D341Med (cell line): ENCODE measurements at regions not wholly inside any gene's neighbourhood (a gene's known extent, or its start where the extent isn't known, plus 50 kb on each side); places are given as distances from the start of the nearest gene placed in this dataset.

Source experiments
- DNase-seq: peaks from one replicate; pipeline ENCODE4 v3.0.0; 2012; ENCODE audit warnings: low spot score

DNA sequence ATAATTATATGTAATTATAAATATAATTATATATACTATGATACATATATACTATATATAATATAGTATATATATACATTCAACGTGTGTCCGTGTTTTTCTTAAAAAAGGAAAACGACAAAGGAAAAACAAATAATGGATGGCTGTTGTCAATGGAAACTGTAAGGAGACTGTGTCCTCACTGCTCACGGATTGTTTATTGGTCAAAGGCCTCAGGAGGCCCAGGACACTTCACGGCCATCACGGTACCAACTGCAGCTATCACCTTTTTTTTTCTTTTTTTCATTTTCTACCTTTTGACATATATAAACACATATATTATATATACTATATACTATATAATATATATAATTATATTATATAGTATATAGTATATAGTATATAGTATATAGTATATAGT, 113.4 kb downstream of the SPTSSA start:
- DNase-seq = no peak

DNA sequence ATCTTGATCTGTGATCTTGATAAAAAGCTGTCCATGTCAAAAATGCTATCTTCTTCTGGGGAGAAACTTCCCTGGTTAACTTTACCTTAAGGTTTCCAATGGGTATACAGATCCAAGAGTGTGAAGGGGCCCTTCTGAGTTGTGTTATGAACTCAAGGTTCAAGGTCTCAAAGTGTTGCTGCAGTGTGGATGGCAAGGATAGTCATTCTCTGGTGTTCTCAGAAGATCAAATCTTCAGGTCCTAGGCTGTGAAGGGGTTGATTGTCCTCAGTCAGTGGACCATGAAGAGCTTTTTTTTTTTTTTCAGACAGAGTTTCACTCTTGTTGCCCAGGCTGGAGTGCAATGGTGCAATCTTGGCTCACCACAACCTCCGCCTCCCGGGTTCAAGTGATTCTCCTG, 114.4 kb downstream of the SPTSSA start:
- no peak for DNase-seq

DNA sequence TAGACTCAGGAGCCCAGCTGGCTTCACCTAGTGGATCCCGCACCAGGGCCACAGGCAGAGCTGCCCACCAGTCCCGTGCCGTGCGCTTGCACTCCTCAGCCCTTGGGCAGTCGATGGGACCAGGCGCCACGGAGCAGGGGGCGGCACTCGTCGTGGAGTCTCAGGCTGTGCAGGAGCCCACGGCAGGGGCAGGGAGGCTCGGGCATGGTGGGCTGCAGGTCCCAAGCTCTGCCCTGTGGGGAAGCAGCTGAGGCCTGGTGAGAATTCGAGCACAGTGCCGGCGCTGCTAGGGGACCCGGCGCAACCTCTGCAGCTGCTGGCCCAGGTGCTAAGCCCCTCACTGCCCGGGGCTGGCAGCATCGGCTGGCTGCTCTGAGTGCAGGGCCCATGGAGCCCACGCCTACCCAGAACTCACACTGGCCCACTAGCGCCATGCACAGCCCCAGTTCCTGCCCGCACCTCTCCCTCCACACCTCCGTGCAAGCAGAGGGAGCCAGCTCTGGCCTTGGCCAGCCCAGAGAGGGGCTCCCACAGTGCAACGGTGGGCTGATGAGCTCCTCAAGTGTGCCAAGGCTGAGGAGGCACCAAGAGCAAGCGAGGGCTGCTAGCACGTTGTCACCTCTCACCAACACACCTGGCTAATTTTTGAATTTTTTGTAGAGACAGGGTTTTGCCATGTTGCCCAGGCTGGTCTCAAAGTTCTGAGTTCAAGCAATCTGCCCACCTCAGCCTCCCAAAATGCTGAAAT, 116.1 kb downstream of the SPTSSA start:
- DNase-seq = no peak

DNA sequence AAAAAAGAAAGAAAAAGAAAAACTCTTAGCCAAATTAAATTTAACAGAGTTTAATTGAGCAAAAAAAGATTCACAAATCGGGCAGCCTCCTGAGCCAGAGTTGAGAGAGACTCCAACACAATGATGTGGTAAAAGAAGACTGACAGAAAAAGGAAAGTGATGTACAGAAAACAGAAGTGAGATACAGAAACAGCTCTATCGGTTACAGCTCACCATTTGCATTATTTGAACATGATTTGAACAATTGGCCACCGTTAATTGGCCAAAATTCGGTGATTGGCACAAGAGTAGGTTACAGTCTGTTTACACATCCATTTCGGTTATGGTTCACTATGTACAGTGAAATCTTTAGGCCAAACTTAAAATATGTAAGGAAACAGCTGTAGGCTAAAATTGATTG, 117.7 kb downstream of the SPTSSA start:
- no peak for DNase-seq

DNA sequence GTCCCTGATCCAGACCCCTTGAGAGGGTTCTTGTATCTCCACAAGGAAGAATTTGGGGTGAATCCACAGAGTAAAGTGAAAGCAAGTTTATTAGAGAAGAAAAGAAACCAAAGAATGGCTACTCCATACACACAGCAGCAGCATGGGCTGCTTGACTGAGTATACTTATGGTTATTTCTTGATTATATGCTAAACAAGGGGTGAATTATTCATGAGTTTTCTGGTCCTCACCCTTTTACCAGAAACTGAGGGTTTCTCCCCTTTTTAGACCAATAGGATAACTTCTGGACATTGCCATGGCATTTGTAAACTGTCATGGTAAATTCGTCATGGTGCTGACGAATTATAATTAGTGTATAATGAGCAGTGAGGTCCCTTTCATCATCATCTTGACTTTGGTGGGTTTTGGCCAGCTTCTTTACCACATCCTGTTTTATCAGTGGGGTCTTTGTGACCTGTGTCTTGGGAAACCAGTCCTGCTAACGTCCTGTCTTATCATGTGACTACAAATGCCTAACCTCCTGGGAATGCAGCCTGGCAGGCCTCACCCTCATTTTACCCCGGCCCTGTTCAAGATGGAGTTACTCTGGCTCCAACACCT, 121.9 kb downstream of the SPTSSA start:
- DNase-seq = no peak

DNA sequence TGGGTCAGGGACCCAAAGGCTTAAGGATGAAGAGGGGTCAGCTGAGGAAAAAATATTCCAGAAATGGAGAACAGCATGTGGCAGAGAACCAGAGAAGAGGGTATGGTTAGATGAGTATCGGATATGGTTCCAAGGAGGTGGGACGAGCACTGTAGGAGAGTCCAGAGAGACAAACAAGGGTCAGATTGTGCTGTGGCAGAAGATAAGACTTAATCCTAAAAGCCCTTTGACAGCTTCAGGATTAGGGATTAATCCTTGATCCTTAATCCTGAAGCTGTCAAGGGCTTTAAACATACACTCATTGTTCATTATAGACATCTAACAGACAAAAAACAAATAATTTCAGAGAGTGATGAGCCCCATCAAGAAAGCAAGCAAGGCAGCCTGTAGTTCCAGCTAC, 124.0 kb downstream of the SPTSSA start:
- peak; percentile 61 for DNase-seq

DNA sequence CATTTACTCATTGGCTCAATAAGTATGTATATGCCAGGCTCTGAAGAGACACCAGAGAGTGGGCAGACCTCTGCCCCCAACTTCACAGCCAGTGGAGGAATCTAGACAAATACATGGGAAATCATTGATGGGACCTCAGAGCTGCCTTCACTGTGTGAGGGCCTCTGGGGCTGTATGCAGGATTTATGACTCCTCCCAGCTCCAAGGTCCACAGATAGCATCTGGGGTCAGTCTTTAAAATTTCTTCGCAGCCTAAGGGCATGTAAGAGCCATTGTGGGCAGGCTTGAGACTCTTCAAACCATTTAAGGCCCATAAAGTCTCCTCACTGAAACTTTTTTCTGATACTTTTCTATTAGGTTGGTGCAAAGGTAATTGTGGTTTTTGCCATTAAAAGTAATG, 125.5 kb downstream of the SPTSSA start:
- no peak for DNase-seq

DNA sequence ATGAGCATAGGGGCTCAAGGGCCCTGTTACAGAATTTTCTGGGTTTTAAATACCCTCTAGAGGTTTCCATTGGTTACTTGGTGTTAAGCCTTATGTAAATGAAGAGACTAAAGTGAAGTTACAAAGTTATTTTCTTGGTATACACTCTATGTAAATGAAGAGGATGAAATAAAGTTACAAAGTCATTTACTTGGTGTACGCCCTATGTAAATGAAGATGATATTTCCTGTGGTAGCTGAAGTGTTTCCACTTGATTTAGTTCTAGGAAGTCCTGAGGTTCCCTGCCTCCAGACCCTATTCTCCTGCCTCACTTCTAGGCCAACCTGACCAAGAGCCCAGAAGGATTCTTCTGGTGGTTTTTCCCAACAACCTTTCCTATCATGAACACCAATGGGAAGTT, 126.1 kb downstream of the SPTSSA start:
- DNase-seq = no peak

DNA sequence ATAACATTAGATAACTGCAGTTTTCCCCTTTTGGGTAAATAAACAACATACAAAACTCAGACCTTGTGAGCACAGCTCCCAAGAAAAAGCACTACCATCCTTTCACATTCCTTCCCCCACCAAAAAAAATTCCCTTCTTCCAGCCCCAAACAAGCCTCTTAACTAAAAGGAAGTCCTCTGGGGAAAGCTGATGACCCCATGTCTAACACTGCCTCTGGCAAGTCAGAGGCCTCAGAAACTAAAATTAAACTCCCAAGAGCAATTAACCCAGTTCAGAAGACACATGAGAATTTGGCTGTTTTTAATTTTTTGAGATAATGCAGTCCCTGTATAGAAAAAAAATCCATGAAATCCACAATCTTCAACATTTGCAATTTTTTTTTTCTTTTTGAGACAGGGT, 127.7 kb downstream of the SPTSSA start:
- DNase-seq = no peak

DNA sequence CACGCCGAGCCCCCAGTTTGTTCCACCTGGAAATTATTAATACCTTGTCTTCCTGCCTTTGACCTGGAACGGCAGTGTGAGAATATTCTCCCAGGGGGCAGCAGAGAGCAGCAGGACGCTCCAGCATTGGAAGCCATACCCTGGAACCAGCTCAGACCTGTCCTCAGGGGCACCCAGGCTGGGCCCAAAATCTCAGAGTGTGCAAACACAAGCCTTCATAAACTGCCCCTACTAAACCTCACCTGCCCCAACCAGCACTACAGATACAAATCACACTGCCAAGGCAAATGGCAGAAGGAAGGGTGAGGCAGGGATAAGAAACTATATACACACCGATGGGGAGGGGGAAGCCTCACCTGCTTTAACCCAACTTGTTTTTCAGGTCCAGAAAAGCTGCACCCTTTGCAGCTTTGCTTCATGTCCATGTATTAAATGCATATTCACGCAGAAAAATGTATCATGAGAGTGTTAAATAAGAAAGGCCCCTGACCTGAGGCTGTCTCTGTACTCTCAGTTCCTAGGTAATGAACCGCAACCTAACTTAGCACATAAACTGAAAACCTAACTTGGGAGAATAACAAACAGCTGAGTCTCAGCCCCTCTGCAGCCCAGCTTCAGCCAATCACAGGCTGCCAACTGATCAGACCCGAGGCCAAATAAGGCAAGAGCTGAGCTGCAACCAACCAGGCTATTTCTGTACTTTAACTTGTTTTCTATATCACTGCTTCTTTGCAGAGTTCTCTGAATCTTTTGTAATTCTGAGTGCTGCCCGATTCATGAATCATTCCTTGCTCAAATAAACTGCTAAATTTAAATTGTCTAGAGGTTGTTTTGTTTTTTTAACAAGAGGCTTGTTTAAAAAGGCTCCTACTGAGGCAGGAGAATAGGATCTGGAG, 130.1 kb downstream of the SPTSSA start:
- DNase-seq = peak; percentile 77

DNA sequence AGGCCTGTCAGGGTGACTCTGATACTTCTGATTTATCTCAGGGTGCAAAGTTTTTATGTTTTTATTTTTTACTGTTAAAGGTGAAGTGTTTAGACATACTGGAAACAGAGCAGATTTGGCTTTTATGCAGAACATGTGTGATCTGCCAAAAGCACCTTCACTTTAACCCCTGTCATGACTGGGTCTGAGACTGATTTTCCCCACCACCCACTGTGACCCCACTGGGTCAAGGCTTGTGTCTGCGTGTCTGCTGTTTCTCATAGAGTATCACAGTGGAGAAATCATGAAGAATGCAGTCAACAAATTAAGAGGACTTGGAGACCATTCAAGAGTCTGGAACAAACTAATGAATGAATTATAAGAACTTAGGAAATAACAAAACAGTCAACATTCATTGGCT, 131.2 kb downstream of the SPTSSA start:
- no peak for DNase-seq

DNA sequence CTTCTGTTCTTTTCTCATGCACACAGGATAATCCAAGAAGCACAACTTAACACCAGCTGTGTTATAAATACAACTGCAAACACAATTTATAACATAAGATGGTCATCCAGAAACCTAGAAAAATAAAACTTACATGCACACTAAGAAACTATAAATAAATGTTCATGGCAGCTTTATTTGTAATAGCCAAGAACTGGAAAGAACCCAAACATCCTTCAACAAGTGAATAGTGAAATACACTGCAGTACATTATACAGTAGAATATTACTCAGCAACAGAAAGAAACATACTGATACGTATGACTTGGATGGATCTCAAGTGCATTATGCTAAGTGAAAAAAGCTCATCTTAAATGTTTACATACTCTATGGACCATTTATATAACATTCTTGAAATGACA, 132.7 kb downstream of the SPTSSA start:
- no peak for DNase-seq

DNA sequence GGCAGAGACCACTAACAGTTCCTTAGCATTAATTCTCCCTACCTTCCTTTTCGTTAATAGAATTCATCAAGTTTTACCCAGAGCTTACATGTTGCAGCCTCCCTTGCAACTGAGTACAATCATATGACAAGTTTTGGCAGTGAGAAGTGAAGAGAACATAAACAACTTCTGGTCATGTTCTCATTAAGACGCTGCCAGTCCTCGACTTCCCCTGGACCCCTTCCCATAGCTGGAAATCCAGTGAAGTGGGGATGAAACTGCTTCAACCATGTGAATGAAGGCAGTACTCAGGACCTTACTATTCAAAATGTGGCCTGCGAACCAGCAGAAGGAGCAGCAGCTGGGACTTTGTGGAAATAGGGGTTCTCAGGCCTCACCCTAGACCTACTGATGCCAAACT, 133.9 kb downstream of the SPTSSA start:
- DNase-seq = no peak

DNA sequence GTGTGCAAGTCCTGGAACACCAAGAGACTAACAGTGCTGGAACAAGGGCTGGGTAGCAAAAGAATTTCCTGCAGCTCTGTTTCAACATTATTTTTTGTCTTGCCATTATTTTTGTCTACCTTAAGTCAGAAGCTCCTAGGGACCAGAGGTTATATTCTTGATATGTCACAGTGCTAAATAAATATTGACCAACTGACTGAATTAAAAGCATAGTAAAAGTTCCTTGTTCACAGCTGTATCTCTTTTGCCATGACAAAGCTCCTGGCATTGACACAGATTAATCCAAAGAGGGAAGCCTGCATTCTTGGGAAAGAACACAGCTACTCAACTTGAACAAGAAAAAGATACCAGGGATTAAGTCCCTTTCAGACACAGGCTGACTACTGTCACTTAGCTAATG, 136.5 kb downstream of the SPTSSA start:
- no peak for DNase-seq

DNA sequence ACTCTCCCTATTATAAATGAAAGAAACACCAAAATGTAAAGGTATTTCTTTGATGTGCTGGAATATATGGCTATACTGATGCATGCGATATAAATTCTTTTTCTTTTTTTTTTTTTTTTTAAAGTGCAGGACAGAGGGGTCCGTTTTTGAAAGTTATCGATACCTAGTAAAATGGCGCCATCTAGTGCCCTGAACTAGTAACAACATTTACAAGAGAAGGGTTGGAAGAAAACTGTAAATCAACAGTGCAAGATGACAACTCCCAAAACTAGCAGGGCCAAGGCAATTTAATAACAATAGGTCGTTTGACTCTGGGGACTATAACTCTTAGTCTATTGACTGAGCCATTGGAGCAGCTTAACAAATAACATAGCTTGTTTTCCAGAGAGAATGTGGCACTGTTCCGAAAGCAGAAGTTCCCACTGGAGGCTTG, 137.7 kb downstream of the SPTSSA start:
- peak; percentile 53 for DNase-seq

DNA sequence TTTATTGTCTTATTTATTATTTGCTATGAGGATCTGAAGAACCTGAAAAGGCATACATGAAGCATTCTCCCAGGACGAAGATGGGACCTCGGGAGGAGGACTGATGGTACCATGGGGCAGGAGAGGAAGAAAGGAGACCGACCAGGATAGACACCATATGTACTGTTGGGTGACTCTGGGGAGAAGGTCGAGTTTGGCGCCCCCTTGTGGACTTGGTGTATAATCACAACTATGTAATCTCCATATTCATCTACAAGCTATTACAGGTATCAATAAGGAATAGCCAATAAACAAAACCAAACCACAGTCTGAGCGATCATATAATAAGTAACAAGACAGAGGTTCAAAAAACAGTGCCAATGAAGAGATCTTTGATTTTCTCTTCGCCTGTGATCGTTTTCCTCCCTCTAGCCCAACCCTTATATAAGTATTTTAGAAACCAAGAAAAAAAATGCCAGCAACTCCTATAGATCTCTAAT, 139.1 kb downstream of the SPTSSA start:
- DNase-seq = peak; percentile 75

DNA sequence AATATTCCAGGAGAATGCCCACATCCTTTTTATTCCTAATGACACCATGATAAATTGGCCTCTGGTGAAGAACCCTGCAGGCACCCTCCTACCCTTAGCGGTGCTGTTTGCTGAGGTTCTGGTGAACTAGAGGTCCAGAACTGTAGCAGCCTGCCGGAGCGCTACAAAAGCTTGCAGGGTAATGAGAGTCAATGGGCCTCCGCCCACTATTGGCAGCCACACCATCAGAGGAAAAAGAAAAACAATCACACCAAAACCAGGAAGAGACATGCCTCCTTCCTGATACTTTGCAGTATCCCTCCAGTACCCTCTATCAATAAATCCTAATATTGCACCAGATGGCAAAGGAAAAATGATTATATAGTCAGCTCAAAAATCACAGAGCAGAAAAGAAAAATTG, 142.9 kb downstream of the SPTSSA start:
- DNase-seq = no peak

DNA sequence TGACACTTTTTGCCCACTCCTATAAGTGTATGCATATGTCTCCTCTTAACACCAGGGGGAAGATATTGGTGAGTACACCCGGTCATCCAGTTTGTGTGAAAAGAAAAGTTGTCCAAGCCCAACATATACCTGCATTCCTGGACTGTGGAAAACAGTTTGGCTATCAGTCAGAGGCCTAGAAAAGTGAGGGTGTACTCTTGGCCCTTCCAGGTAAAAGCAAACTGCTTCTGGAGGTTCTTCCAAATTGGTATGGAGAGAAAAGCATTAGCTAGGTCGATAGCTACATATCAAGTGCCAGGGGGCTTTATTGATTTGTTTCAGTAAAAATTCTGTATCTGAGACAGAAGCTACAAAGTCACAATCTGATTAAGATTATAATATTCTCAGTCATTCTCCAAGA, 144.0 kb downstream of the SPTSSA start:
- no peak for DNase-seq

DNA sequence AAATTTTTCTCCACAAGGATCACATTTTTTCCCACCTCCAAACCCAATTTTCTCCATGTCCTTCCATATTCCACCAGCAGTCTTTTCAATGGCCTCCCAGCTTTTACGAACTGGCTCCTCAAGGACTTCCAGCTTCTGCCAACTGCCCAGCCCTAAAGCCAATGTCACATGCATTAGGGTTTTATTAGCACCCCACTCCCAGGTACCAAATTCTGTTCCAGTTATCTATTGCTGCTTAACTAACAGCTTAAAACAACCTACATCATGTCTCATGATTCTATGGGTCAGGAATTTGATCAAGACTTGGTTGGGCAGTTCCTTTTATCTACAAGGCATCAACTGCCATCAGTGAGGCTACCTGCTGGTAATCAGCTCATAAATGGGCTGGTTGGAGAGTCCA, 151.3 kb downstream of the SPTSSA start:
- DNase-seq = no peak

DNA sequence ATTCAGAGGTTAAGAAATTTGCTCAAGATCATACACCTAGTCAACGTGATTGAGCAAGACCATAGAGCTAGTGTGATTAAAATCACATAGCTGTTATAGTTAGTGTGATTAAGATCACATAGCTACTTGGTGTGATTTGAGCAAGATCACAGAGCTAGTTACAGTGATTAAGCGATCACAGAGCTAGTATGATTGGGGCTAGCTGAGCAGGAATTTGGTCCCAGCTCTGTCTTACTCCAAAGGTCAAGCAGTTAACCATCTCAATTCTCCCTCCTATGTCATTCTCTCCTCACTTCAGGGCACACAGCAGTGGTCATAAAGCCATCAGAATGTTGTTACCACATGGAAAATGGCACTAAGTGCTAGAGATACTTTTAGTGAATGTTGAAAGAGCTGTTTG, 158.2 kb downstream of the SPTSSA start:
- DNase-seq = no peak

DNA sequence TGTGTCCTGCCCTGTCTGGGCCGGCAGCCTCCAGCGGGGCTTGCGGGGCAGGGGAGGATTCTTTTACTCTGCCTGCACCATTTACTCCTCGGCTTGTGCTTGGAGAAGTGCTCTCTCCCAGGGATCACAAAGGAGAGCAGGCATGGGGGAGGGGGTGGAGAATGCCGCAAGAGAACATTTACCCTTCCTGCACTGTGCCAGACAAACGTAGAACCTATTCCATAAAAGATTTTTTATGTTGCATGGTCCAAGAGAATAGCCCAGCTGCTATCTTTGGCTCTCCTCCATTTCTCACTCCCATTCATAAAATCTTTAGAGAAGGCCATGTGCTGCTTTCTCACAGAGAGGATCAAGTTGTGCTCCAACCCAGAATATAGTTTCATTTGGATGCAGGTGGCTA, 159.4 kb downstream of the SPTSSA start:
- DNase-seq = no peak

DNA sequence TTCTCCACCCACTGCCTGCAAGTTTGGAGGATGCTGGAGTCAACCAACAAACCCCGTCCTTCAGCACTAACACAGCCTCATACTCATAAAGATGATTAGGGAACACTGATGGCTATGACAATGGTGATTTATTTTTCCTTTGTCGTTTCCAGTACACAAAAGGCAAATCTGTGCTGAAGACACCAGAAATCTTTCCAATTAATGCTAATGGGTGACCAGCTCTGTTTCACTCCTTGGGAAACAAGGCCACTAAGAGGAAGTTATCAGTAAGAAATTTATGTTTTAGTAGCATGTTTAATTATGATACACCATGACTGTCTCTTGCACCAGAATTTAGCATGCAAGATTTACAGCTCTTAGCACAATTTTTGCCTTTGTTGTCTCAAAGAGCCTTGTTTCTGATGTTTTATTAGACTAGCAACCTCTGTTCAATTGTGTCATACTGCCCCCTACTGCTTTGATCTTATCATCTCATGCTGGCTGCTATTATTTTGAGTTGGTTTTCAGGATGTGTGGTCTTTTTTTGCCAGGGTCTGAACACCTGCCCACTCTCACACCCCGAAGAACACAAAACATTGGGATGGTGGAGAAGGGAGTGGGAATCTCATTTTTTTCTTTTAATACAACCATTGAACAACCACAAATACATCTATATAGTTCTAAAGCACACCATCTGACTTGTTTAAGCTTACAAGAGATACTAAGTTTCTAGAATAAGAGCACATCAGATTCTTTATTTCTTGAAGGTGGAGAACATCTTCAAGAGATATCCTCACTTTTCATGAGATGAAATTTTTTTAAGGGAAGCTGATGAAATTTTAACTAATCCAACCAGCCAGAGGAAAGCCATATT, 160.9 kb downstream of the SPTSSA start:
- peak; percentile 50 for DNase-seq
